ENCODE measurements at regions not wholly inside any gene's neighbourhood (a gene's known extent, or its start where the extent isn't known, plus 50 kb on each side); places are given as distances from the start of the nearest gene placed in this dataset.

DNA sequence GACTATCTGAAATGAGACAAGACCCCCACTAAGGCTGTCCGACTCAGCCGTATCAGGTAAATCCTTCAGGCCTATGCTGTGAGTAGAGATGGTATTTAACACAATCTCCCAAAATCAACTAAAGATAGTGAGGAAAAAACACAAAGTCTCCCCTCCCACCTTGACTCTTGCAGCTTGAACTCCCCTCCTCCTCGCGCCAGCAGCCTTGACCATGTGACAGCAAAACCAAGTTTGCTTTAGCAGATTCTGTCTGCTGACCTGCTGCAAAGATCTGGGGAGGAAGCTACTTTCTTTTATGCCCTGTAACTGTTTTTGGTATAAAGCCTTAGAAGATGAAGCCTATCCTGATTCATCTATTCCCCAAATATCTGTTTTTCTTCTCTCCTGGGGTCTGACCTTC lies 509.5 kb downstream of the CDH26 start:
- intact Hi-C loops (cut with micrococcal nuclease): no loop called here

DNA sequence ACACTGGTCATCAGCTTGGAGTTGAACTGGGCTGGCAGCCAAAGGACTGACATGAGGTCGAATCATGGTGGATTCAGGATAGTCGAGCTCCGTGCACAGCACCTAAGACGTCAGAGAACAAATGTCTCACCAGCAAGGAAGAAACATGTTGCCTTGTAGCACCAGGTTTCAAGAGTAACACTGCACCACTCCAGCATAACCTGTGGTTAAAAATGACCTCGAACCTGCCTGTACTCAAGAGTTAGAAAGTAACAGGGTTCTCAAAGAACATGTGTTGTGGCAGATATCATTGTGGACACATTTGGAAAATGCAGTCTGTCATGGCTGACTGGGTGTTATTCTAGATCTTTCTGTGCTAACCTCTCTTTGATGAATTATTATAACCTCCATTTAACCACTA lies 511.6 kb downstream of the CDH26 start:
- intact Hi-C loops (cut with micrococcal nuclease): no loop called here

DNA sequence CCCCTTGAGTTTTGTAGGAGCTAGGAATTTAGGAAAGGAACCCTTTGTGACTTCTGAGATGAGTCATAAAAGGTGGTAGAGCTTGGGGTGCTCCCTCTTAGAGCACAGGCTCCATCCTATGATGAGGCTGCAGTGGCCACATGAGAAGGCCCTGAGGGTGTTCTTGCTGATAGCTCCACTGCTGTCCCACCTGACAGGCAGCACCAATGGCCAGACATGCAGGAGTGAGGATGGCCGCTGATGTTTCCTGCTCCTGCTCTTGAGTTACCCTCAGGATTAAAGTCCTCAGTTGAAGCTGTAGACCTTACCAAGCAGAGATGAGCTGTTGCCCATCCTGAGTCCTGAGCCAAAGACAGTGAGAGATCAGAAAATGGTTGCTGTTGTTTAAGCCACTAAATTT lies 512.1 kb downstream of the CDH26 start:
- intact Hi-C loops (cut with micrococcal nuclease): no loop called here

DNA sequence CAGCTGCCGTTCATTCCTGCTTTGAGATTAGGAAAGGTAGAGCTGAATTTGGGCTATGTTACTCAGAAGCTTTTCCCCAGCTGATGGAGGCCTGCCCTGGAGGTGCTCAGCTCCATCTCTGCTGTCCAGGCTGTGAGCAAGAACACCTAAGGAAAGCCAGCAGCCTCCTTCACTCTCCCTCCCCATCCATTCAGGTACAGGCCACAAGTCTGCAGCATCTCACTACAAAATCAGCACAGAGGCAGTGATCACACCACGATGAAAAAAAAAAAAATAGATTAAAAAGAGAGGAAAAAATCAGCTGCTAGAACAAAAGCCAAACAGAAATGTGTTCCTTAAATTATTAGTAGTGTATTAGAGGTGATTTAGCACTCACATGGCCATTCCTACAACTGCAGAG lies 515.0 kb downstream of the CDH26 start:
- intact Hi-C loops (cut with micrococcal nuclease): no loop called here

DNA sequence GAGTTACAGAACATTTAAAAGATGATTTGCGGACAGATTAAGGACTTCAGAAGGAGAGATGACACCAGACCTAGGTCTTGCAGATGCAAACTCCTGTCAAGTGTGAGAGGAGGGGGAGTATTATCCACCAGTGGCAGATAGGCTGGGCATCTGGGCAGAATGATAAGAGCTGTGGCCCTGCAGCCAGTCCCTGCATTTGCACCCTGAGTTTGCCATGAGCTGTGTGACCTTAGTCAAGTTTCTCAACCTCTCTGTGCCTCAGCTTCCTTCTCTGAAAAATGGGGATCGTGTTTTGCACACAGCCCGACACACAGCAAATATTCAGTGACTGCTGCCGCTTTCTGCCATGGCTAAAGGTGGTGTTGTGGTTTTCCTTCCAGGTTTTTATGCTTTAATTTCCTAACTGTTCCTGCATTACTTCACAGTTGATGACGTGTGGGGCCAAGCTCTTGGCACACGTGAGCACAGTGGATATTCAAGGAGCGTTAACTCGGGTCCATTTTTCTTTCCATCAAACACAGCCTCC lies 516.2 kb downstream of the CDH26 start:
- intact Hi-C loops (cut with micrococcal nuclease): no loop called here

DNA sequence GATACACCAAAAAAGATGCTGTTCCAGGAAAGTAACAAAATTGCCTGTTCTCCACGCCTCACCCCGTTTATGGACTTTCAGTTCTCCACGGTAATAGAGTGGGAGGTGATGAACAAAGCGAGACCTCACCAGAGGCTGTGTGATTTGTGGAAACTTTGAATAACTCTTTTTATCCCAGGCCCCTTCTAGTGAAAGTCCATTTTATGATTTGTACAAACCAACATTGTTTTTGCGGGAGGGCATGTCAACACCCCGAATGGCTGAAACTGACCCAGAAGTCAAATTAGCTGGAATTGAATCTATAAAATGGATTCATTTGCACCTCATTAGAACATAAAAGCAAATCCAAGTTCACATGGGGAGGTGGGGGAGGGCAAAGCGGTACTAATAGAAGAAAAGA lies 517.8 kb downstream of the CDH26 start:
- intact Hi-C loops (cut with micrococcal nuclease): no loop called here

DNA sequence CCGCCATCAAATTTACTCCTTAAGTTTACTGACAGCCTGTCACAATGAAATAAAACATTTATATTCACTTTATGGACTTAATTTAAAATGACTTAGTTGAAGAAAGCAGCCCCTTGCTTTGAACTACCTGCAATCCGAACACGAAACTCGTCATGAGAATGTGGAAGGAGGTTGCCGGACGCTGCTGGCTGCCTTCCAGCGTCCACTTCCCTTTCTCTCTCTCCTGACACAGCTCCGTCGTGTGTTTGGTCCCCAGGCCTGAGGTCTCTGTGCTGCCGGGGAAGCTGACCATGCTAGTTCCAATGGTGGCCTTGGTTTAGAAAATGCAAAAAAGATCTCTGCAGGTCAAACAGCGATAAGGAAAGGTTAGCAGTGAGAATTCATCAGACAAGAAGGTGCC lies 519.7 kb downstream of the CDH26 start:
- intact Hi-C loops (cut with micrococcal nuclease): no loop called here

DNA sequence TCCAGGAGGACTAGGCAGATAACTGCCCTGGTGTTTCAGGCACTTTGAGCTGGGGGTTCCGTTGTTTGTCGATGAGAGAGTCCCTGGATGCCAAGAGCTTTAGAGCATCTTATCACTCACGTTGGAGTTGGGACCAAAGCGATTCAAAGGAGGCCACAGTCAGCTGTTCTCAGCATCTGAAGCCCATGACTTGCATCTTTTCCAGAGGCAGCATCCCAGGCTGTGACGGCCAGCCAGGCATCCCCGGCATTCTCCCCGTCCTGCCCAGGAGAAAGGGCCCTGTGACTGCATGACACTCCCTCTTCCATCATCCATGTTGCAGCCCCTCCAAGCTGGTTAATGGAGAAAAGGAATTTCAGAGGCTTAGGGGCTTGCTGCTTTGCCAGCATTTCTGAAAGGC lies 520.3 kb downstream of the CDH26 start:
- intact Hi-C loops (cut with micrococcal nuclease): no loop called here

DNA sequence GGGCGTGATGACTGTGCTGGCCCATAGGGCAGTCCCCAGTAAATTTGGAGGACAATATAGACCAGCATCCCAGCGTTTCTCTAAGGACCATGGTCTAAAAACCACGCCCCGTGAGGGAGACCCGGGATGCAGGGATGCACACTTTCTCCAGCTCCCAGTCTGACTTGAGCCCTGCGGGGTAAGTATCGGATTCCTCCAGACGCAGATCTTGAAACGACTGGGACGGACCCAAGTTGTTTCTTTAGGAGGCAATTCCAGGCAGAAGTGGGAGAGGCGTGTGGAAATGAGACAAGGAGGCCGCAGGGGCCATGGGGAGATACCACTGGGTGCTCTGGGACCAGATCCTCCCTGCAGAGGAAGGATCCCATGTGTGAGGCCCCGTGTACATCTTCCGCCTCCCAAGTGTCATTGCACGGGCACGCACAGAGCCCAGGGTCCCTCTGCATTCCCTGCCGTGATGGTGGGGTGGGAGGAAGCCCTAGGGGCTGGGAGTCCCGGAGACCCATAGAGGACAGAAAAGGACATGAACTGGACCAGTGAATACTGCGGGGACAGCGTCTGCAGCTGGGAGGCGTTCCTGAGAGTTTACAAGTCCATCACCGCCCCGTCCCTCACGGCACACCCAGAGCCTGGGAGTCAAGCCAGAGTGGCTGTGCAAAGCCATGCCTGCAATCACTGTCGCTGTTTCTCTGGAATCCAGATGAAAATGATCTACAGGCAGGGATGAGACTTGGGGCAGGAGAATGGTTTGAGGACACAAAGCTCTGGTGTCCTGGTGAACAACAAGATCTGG lies 522.9 kb downstream of the CDH26 start:
- intact Hi-C loops (cut with micrococcal nuclease): no loop called here

DNA sequence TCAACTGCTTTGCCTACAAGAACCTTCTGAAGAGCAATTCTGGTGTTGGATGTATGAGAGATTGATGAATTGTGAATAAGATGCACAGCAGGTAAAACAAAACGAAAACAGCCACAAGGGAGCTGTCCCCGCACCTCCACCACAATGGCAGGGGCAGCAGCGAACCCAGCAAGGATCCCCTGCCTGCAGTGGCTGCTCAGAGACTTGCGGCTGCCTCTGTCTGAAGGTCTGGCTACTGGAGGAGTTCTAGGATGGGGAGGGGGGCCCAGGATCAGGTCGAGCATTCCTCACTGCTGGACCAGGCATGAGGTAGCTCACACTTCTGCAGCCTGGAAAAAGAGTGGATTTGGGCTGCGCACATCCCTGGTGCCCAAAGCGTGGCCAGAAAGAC lies 523.5 kb downstream of the CDH26 start:
- intact Hi-C loops (cut with micrococcal nuclease): no loop called here

DNA sequence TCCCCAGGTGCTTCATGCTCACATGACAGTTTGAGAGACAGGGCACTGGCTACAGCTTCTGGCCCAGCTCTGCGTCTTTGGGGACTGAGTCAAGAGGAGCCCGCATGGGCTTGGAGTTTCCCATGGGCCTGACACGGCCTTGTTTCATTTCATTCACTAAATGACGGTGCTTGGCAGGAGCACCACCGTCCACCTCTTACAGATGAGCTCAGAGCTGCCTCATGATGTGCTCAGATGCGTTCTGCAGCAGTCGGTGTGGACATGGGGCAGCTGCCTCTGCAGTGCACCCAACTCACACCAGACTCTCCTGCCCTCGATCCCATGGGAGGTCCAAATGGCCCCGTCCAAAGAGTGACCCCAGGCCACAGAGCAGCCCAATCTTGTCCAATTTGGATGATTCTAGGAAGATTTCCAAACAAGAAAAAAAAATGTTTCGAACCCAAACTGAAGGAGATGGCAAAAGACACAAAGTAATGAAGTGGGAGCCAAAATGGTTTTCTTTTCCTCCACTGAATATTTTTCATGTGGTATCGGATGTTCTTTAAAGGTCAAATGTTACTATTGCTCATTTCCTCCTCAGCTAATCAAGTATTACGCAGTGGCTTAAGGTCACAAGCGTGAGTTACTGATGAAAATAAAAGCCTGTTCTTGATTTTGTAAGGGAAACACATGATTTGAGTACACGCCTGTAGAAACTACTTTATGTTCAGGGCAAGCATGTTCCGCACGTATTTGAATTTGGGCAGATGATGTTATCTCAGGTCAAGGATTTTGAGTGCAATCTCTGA lies 524.2 kb downstream of the CDH26 start:
- intact Hi-C loops (cut with micrococcal nuclease): no loop called here

DNA sequence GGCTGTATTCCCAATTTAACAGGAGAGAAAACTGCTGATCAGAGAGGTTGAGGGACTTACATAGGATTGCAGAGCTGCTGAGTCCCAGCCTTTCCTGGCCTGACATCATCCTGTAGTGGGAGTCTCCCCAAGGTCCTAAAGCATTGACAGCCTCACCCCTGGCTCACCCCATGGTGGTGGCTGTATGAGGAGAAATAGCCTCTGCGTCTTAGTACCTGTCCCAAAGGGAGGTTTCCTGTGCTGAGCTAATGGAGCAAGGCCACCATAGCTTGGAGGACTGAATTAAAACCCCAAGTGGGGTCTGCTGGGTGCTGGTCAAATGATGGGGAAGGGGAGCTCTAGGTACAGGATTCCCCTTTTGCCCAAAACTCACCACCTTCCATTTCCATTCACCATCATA lies 525.1 kb downstream of the CDH26 start:
- intact Hi-C loops (cut with micrococcal nuclease): no loop called here

DNA sequence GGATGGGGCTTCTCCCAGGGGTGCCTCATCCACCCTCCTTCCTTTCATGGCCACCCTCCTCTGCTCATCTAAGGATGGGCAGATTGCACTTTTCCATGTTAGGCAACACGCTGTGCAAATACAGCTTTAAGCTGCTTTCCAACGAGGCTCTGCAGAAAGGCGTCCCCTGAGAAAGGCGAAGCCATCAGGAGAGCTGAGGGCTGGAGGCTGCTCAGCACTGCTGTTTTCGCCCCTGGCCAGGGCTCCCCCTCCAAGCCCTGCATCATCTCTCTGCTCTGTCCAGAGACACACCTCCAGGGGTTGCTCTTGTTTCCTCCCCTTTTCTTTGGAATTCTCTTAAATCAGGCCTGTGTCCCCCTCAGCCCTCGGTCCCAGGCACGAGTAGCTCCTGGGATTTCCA lies 526.1 kb downstream of the CDH26 start:
- intact Hi-C loops (cut with micrococcal nuclease): no loop called here

DNA sequence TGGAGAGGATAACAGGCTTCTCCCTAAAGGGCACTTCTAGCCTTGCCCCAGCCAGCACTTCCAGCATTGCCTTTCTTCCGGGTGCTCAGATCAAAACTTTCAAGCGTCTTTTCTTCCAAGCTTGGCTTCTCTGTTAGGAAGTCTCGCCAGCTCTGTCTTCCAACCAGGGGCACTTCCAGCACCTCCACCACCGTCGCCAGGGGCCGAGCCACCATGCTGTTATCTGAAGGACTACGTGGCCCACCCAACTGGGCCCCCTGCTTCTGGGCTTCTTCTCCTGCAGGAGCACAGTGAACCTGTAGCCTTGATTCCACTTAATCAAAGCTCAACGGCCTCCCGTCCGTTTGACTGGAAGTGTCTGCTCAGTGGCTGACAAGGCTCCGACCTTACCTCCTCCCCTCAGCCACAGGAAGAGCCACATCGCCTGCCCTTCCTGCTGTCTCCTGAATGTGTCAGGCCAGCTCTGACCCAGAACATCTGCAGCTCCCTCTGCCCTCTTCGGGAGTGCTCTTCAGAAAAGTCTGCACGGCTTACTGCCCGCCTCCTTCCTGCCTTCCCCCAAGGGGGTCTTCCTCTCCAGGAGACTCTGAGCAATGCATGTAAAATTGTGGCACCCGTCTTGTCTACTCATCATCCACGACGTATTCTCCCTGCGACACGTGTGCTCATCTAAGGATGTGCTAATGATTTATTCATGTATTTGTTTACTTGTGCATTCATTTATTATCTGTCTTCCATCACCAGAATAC lies 527.0 kb downstream of the CDH26 start:
- intact Hi-C loops (cut with micrococcal nuclease): no loop called here

DNA sequence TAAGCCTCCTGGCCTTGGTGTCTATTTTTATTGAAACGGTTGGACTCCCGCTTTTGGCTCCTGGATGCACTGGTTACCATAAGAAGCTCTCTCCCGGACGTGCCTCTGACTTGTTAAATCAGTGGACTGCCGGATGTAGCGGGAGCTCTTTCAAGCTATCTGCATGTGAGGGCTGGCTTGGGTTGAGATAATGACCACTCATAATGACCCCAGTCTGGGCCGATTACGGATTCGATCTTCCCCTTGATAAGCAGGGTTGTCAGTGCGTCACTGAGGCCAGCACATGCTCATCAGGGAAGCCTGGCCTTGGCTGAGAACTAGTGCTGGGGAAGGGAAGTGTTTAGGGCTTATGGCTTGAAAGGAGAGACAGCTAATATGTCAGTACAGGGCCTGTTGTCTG lies 528.1 kb downstream of the CDH26 start:
- intact Hi-C loops (cut with micrococcal nuclease): no loop called here

DNA sequence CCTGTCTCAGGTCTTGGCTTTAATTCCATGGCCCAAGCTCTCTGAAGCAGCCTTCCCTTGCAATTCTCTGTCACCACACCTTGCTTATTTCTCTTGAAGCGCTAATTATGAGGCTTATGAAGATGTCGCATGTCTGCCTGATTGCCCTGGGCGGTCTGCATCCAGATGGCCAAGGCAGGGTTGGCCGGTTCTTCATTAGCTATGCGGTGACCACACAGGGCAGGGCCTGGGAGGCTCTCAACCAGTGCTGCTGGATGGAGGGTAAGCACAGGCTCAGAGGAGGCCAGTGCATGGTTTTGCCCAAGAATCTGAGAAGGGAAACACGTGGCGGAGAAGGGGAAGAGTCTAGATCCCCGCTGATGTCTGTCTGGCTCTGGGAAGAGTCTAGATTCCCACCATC lies 528.7 kb downstream of the CDH26 start:
- intact Hi-C loops (cut with micrococcal nuclease): no loop called here

DNA sequence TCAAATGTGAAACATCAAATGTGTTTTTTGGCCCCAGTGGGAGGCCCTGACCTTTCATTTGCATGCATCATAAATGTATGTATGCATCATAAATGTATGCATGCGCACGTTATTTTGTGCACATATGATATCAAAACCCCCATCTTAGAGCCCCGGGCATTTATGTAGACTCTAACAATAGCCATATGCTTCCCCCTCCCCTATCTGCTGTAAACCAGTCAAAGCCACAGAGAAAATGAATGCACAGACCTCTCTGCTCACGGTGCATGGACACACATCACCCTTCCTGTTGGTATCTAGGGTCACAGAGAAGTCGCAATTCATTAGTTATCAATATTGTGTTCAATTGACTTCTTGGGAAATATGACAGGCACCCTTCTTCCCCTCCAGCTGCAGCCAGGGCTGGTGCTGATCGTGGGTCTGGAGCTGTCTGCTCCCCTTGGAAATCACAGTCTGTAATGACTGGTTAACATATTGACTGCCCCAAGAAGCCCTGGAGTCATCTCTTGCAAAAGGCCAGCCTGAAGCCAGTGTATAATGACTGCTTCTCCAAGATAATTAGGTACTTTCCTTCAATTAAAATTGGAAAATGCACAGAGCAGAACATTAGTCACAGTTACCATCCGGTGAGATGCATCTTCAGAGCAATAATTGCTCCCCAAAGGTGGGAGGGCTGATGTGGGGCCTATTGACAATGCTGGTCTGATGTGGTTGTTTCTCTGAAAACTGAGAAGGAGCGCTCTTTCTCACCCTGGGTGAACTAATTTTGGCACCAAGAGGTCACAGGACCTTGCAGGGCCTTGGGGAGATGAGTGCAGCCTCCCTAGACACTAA lies 532.2 kb downstream of the CDH26 start:
- intact Hi-C loops (cut with micrococcal nuclease): no loop called here

DNA sequence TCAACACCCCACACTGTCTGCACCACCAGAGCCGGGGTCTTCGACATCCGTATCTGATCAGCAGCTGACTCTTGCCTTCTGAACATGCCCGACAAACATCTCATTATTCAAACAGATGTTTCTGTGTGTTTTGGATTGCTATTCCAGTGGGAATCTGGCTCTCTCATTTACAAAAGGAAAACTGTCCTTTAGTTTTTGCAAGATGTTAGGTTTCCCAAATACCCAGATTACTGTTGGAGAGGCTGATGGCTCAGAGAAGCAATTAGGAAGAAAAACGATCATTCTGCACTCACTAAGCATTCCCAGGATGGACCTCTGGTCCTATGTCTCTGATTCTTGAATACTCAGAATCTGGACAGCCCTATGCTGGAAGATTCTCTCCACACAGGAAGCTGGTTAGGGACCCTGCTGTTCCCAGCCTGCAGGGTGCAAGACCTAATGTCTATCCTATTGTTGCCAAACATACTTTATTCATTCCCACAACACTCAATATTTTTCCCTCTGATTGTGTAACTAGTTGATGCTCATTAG lies 532.9 kb downstream of the CDH26 start:
- intact Hi-C loops (cut with micrococcal nuclease): no loop called here

DNA sequence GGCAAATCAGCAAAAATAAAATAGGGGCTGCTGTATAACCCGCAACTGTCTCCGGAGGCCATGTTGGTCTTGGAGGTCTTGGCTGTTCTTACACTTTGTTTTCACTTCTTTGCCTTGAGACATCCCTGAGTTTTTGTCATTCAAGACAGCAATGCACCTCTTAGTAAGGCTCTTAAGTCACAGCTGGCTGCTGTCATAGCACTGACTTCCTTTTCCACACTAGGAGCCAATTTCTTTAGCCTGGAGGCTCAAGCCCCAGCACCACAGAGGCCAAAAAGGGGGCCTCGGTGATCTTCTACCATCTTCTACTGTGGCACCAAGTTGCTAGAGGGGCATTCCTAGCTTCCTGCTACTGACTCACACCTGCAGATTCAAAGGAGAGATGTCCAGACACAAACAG lies 536.3 kb downstream of the CDH26 start:
- intact Hi-C loops (cut with micrococcal nuclease): no loop called here

DNA sequence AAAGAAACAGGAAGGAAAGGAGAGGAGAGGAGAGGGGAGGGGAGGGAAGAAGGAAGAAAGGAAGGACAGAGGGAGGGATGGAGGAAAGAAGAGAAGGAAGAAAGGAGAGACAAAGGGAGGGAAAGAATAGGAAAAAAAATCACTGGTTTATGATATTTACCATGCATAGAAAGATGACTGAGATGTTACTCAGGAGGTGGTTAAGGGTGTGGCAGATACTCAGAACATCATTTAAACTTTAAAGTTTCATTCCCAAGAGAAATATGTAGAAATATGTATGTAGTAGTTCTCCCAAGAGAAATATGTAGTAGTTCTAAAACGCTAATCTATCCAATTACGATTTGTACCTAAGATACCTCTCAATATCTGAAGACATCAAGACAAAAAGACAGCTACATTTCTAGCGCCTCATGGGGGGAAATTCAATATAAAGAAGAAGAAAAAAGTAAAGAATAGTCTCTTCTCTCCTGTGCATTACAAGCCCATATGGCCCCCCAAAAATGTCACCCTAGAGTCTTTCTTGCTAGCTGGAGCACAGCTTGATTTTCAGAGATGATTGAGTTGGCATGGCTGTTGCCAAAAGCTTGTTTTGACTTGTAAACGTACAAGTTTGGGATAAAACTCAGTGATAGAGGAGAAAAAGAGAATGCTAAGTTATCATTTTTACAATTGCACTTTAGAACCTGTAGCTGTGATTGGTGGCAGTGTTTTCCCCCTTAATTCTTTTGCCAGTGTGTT lies 539.2 kb downstream of the CDH26 start:
- intact Hi-C loops (cut with micrococcal nuclease): no loop called here
